ENCODE measurements at regions not wholly inside any gene's neighbourhood (a gene's known extent, or its start where the extent isn't known, plus 50 kb on each side); places are given as distances from the start of the nearest gene placed in this dataset.
"Not testable (repeated sequence)": the region's sequence is repeated elsewhere in the genome, so short reads cannot be mapped to it uniquely, and the experiment has no call there.

GRCh38 chr2:83826577-83826976, 632.5 kb downstream of the SUCLG1 start:
- no peak for TF ChIP-seq CTCF (IDR thresholded peaks at IDR 0.05; ENCODE audit: borderline replicate concordance)
- Histone ChIP-seq H3K4me3 (no peak overlapping the region), H3K27ac (replicated peaks) (no peak overlapping the region), H3K27me3 (ENCODE audit: low read depth) (no peaks in the 10 kb centered on the region), H3K36me3 (no peaks in the 10 kb centered on the region), H3K9me3 (replicated peaks) (no peaks in the 10 kb centered on the region), H3K4me1 (no peaks in the 10 kb centered on the region)
- no peak for DNase-seq
- intact Hi-C loops (cut with micrococcal nuclease) = no loop called here

- no peaks in the 10 kb centered on the region for H3K4me1 ChIP-seq
- no peak overlapping the region for H3K27ac ChIP-seq (replicated peaks)
- intact Hi-C loops (cut with micrococcal nuclease) = no loop called here
- H3K9me3 ChIP-seq (replicated peaks) = no peaks in the 10 kb centered on the region
- H3K36me3 ChIP-seq = no peaks in the 10 kb centered on the region
- no peak for TF ChIP-seq CTCF (IDR thresholded peaks at IDR 0.05; ENCODE audit: borderline replicate concordance)
- H3K4me3 ChIP-seq = no peak overlapping the region
- no peak for DNase-seq
- no peaks in the 10 kb centered on the region for H3K27me3 ChIP-seq (ENCODE audit: low read depth)
Observed at GRCh38 chr2:83823229-83823628, 635.9 kb downstream of the SUCLG1 start.

GRCh38 chr2:83817511-83817910, 641.6 kb downstream of the SUCLG1 start:
- Histone ChIP-seq H3K9me3 (replicated peaks) (no peaks in the 10 kb centered on the region), H3K36me3 (no peaks in the 10 kb centered on the region), H3K4me1 (no peaks in the 10 kb centered on the region), H3K27me3 (ENCODE audit: low read depth) (no peaks in the 10 kb centered on the region), H3K27ac (replicated peaks) (no peak overlapping the region), H3K4me3 (no peak overlapping the region)
- DNase-seq = no peak
- TF ChIP-seq CTCF (IDR thresholded peaks at IDR 0.05; ENCODE audit: borderline replicate concordance) = no peak
- intact Hi-C loops (cut with micrococcal nuclease) = no loop called here

- no peak for TF ChIP-seq CTCF (IDR thresholded peaks at IDR 0.05; ENCODE audit: borderline replicate concordance)
- Histone ChIP-seq H3K4me1 (no peaks in the 10 kb centered on the region), H3K27ac (replicated peaks) (no peak overlapping the region), H3K4me3 (no peak overlapping the region), H3K9me3 (replicated peaks) (peaks cover 11% of the 10 kb centered on the region), H3K27me3 (ENCODE audit: low read depth) (no peaks in the 10 kb centered on the region), H3K36me3 (no peaks in the 10 kb centered on the region)
- no peak for DNase-seq
- intact Hi-C loops (cut with micrococcal nuclease) = no loop called here
Observed at GRCh38 chr2:83808878-83809277, 650.2 kb downstream of the SUCLG1 start.

- peaks cover 7% of the 10 kb centered on the region for H3K9me3 ChIP-seq (replicated peaks)
- intact Hi-C loops (cut with micrococcal nuclease) = no loop called here
- no peak for DNase-seq
- H3K4me3 ChIP-seq = no peak overlapping the region
- no peaks in the 10 kb centered on the region for H3K36me3 ChIP-seq
- no peaks in the 10 kb centered on the region for H3K4me1 ChIP-seq
- no peak overlapping the region for H3K27ac ChIP-seq (replicated peaks)
- TF ChIP-seq CTCF (IDR thresholded peaks at IDR 0.05; ENCODE audit: borderline replicate concordance) = no peak
- no peaks in the 10 kb centered on the region for H3K27me3 ChIP-seq (ENCODE audit: low read depth)
Observed at GRCh38 chr2:83802604-83803003, 656.5 kb downstream of the SUCLG1 start.

- Histone ChIP-seq H3K36me3 (no peaks in the 10 kb centered on the region), H3K4me3 (no peak overlapping the region), H3K4me1 (no peaks in the 10 kb centered on the region), H3K27ac (replicated peaks) (no peak overlapping the region), H3K27me3 (ENCODE audit: low read depth) (no peaks in the 10 kb centered on the region), H3K9me3 (replicated peaks) (no peaks in the 10 kb centered on the region)
- DNase-seq = no peak
- intact Hi-C loops (cut with micrococcal nuclease) = no loop called here
- no peak for TF ChIP-seq CTCF (IDR thresholded peaks at IDR 0.05; ENCODE audit: borderline replicate concordance)
Observed at GRCh38 chr2:83795777-83796176, 663.3 kb downstream of the SUCLG1 start.

- H3K4me3 ChIP-seq; H3K27ac ChIP-seq (replicated peaks); H3K27me3 ChIP-seq (ENCODE audit: low read depth); H3K36me3 ChIP-seq; H3K4me1 ChIP-seq; DNase-seq; H3K9me3 ChIP-seq (replicated peaks); intact Hi-C loops (cut with micrococcal nuclease): not testable (repeated sequence)
Observed at GRCh38 chr2:83790467-83790866, 668.6 kb downstream of the SUCLG1 start.

- H3K4me1 ChIP-seq; H3K36me3 ChIP-seq; H3K27ac ChIP-seq (replicated peaks); intact Hi-C loops (cut with micrococcal nuclease); H3K27me3 ChIP-seq (ENCODE audit: low read depth); H3K9me3 ChIP-seq (replicated peaks); H3K4me3 ChIP-seq; DNase-seq: not testable (repeated sequence)
Observed at GRCh38 chr2:83789674-83790073, 669.4 kb downstream of the SUCLG1 start.

Measured in left ventricle myocardium inferior (tissue), 1 donor.